Sigmoid colon (tissue), 4 donors: ENCODE measurements at regions not wholly inside any gene's neighbourhood (a gene's known extent, or its start where the extent isn't known, plus 50 kb on each side); places are given as distances from the start of the nearest gene placed in this dataset.

Experiments used
- EP300 ChIP-seq, 4 donors: sonication (generic); formaldehyde crosslinking; IDR thresholded peaks; one replicate each; pipeline ENCODE4 v1.6.1; 2017; ENCODE audit warnings: antibody characterized with exemption in 4 of 4
- POLR2A ChIP-seq, 2 donors: fragments of 450-650 bp; IDR thresholded peaks; one replicate each; pipeline ENCODE4 v1.6.1; 2016; ENCODE audit warnings: antibody characterized with exemption in 2 of 2, mild to moderate bottlenecking in 2 of 2, moderate library complexity in 2 of 2
- POLR2AphosphoS5 ChIP-seq, 4 donors: sonication (generic); formaldehyde crosslinking; IDR thresholded peaks; one replicate each; pipeline ENCODE4 v1.6.1; 2017; ENCODE audit warnings: antibody characterized with exemption in 4 of 4
- TF ChIP-seq, protein P1 (sequence below), 4 experiments: fragments of 450-650 bp in 3 of 4; fragments of 200-600 bp in 1 of 4; IDR thresholded peaks; one replicate each; pipeline ENCODE4 v1.5.1; 2016 to 2019; ENCODE audit warnings: antibody characterized with exemption in 4 of 4, mild to moderate bottlenecking in 3 of 4, moderate library complexity in 2 of 4

- TF ChIP-seq, protein P1, sequence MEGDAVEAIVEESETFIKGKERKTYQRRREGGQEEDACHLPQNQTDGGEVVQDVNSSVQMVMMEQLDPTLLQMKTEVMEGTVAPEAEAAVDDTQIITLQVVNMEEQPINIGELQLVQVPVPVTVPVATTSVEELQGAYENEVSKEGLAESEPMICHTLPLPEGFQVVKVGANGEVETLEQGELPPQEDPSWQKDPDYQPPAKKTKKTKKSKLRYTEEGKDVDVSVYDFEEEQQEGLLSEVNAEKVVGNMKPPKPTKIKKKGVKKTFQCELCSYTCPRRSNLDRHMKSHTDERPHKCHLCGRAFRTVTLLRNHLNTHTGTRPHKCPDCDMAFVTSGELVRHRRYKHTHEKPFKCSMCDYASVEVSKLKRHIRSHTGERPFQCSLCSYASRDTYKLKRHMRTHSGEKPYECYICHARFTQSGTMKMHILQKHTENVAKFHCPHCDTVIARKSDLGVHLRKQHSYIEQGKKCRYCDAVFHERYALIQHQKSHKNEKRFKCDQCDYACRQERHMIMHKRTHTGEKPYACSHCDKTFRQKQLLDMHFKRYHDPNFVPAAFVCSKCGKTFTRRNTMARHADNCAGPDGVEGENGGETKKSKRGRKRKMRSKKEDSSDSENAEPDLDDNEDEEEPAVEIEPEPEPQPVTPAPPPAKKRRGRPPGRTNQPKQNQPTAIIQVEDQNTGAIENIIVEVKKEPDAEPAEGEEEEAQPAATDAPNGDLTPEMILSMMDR (IDR thresholded peaks at IDR 0.05) = no peak
- TF ChIP-seq POLR2A (IDR thresholded peaks at IDR 0.05) (no peak), POLR2AphosphoS5 (IDR thresholded peaks at IDR 0.05) (no peak), EP300 (IDR thresholded peaks at IDR 0.05) (no peak)
Measured at GRCh38 chr19:30089086-30089665, 147.1 kb downstream of the URI1 start.
